GM23248 (cell line): ENCODE measurements at regions not wholly inside any gene's neighbourhood (a gene's known extent, or its start where the extent isn't known, plus 50 kb on each side); places are given as distances from the start of the nearest gene placed in this dataset.

Source experiments
- EZH2 ChIP-seq: fragments of 200-600 bp; sonication (generic); IDR thresholded peaks from 2 replicates; pipeline ENCODE4 v1.6.1; 2018; ENCODE audit warnings: antibody characterized with exemption, mild to moderate bottlenecking; ENCODE audit not compliant: insufficient read depth, poor library complexity, severe bottlenecking
- EZH2phosphoT487 ChIP-seq: fragments of 200-600 bp; sonication (generic); IDR thresholded peaks from 2 replicates; pipeline ENCODE4 v1.6.1; 2018; ENCODE audit warnings: antibody characterized with exemption, moderate library complexity, mild to moderate bottlenecking, low read depth; ENCODE audit not compliant: insufficient read depth

- no peak for TF ChIP-seq EZH2
- no peak for TF ChIP-seq EZH2phosphoT487
These were observed 402.0 kb downstream of the IRX1 start for GRCh38 chr5:3997670-3998069.
